Activated T-helper 1 cell treated with anti-CD3 and anti-CD28 coated beads, Interleukin-12 subunit alpha, Interleukin-12 subunit beta, Interleukin-2, Interleukin-4 antibody, amounts not matched to agents 30 ng/mL and 10 ng/mL and 1 ng/mL, durations not matched to agents 14 hours and 24 hours and 36 hours (primary cell): ENCODE measurements at regions not wholly inside any gene's neighbourhood (a gene's known extent, or its start where the extent isn't known, plus 50 kb on each side); places are given as distances from the start of the nearest gene placed in this dataset.
"Not testable (repeated sequence)": the region's sequence is repeated elsewhere in the genome, so short reads cannot be mapped to it uniquely, and the experiment has no call there.

Experiments used
- DNase-seq: peaks from one replicate; pipeline ENCODE4 v3.0.0; 2021; ENCODE audit warnings: low spot score
- H3K27ac Mint-ChIP-seq: one replicate; pipeline ENCODE4 v1.8.0; 2021; ENCODE audit warnings: mild to moderate bottlenecking, mixed read lengths
- H3K27me3 Mint-ChIP-seq: one replicate; pipeline ENCODE4 v1.8.0; 2022; ENCODE audit warnings: mild to moderate bottlenecking, moderate library complexity, mixed read lengths; ENCODE audit not compliant: insufficient read depth
- H3K36me3 Mint-ChIP-seq: one replicate; pipeline ENCODE4 v1.8.0; 2021; ENCODE audit warnings: low read depth, mixed read lengths
- H3K4me1 Mint-ChIP-seq: one replicate; pipeline ENCODE4 v1.8.0; 2021; ENCODE audit warnings: low read depth, mixed read lengths
- H3K4me3 Mint-ChIP-seq: one replicate; pipeline ENCODE4 v1.8.0; 2021; ENCODE audit warnings: mild to moderate bottlenecking, moderate library complexity, mixed read lengths
- H3K9me3 Mint-ChIP-seq: one replicate; pipeline ENCODE4 v1.8.0; 2021; ENCODE audit warnings: mixed read lengths
- intact Hi-C: fragments of 100-400 bp; cut with micrococcal nuclease; formaldehyde crosslinking; loops from one replicate; pipeline ENCODE4 v1.15.1; 2024

DNA sequence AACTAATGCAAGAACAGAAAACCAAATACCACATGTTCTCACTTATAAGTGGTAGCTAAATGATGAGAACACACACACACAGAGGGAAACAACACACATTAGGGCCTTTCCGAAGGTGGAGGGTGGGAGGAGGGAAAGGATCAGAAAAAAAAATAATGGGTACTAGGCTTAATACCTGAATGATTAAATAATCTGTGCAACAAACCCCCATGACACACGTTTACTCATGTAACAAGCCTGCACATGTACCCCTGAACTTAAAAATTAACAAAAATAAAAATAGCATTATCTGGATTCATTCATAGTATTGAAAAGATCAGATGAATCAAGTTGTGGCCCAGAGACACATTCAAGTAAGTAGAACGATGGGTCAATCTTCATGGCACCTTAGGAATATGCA lies 159.5 kb upstream of the POT1 start:
- no peaks in the 10 kb centered on the region for H3K4me1 Mint-ChIP-seq
- no peak for DNase-seq
- no peaks in the 10 kb centered on the region for H3K9me3 Mint-ChIP-seq
- no peaks in the 10 kb centered on the region for H3K36me3 Mint-ChIP-seq
- intact Hi-C loops, result no loop called here
- no peak overlapping the region for H3K4me3 Mint-ChIP-seq
- H3K27me3 Mint-ChIP-seq, result no peaks in the 10 kb centered on the region
- H3K27ac Mint-ChIP-seq, result no peak overlapping the region

DNA sequence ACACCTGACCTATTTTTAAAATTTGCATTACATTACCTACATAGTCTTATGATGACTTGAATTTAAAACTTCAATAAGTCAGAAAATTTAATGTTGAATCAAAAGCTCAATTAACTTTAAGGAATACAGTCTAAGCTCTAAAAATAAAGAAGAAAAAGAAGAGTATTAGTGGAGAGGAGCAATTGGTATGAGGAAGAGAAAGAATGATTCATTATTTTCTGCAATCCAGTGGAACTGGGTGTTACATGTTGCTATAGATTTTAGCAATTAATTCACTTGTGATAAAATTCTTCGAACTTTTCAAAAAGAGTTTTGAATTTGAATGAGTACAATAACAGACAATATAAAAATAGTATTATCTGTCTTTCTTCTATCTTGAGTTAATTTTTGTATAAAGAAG lies 158.9 kb upstream of the POT1 start:
- Mint-ChIP-seq H3K4me1 (no peaks in the 10 kb centered on the region), H3K27ac (no peak overlapping the region), H3K9me3 (no peaks in the 10 kb centered on the region), H3K36me3 (no peaks in the 10 kb centered on the region), H3K4me3 (no peak overlapping the region), H3K27me3 (no peaks in the 10 kb centered on the region)
- intact Hi-C loops, result no loop called here
- DNase-seq, result no peak

DNA sequence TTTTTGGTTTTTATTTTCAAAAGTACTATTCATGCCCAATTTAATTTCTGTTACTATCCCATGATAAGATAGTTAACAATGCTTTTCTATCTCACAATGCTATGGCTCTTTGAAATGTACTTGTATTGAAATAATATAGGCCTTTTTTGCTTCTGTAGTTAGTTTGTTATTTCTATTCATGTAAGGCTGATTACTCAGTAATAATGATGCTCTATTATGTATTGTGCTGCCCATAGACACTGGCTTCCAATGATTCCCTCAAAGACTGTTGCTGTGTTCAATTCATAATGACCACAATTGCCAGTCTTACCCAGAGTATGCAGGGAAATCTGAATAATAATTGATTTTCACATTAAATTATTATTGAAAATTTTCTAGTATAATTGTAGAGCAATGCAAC lies 155.5 kb upstream of the POT1 start:
- H3K36me3 Mint-ChIP-seq, result no peaks in the 10 kb centered on the region
- H3K4me3 Mint-ChIP-seq, result no peak overlapping the region
- H3K27ac Mint-ChIP-seq, result no peak overlapping the region
- intact Hi-C loops, result no loop called here
- H3K4me1 Mint-ChIP-seq, result no peaks in the 10 kb centered on the region
- DNase-seq, result no peak
- no peaks in the 10 kb centered on the region for H3K9me3 Mint-ChIP-seq
- no peaks in the 10 kb centered on the region for H3K27me3 Mint-ChIP-seq

DNA sequence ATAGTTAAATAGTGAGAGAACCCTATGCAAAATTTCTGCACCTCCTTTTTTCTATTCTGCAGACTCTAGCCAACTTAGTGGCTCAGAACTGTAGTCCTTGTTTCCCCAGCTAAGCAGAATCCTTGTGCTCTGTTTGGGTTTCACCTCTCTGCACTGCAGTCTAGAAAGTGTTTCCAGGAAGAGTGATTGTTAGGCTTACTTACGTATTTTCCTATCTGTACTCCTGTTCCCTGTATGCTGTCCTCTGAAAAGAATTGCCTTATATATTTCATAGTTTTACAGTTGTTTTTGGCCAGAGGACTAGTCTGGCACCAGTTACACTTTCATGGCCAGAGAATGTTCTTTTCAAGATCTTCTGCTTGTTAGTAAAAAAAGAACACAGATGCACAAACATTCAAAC lies 154.6 kb upstream of the POT1 start:
- Mint-ChIP-seq H3K36me3 (no peaks in the 10 kb centered on the region), H3K4me3 (no peak overlapping the region)
- intact Hi-C loops, result no loop called here

DNA sequence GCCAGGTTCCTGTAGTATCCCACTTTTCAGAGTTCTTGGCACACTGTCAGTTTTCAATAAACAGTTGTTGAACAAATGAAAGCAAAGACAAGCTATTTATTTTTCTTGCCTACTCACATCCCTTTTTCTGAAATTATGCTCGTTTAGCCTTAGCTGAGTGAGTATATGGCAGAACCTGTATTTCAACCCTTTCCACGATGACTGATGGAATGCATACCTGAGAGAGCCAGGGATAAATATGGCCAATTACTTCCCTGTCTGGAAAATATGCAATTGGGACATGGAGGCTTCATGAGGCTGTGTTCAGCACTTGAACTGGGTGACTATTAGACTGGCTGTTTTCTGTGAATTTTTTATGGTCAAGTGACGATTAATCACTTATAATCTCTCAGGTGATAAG lies 144.5 kb upstream of the POT1 start:
- Mint-ChIP-seq H3K27me3 (no peaks in the 10 kb centered on the region), H3K4me3 (no peak overlapping the region), H3K27ac (no peak overlapping the region), H3K4me1 (no peaks in the 10 kb centered on the region), H3K36me3 (no peaks in the 10 kb centered on the region), H3K9me3 (no peaks in the 10 kb centered on the region)
- intact Hi-C loops, result no loop called here
- DNase-seq, result no peak

More for the DNA sequence above, 154.6 kb upstream of the POT1 start:
- H3K27ac Mint-ChIP-seq, result no peak overlapping the region
- no peak for DNase-seq
- H3K9me3 Mint-ChIP-seq, result no peaks in the 10 kb centered on the region
- H3K4me1 Mint-ChIP-seq, result no peaks in the 10 kb centered on the region
- H3K27me3 Mint-ChIP-seq, result no peaks in the 10 kb centered on the region

DNA sequence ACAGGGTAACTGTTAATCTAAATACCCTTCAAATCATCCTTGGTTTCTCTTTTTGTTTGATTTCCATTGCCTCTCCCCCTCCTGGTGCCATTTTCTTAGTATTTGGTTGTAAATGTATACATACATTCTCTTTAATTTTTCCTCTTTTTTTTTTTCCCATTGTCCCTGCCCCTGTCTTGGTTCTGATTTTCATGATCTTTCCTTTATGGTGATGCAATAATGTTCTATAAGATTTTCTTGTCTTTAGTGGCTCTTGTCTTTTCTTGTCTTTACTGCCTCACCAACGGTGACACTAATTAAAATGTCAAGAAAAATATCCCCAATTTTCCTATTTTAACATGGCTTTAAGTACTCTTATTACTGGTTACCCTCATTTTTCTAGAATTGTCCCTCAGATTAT lies 135.9 kb upstream of the POT1 start:
- no peak overlapping the region for H3K27ac Mint-ChIP-seq
- intact Hi-C loops, result no loop called here
- no peak overlapping the region for H3K4me3 Mint-ChIP-seq
- H3K27me3 Mint-ChIP-seq, result no peaks in the 10 kb centered on the region
- no peaks in the 10 kb centered on the region for H3K9me3 Mint-ChIP-seq
- H3K36me3 Mint-ChIP-seq, result no peaks in the 10 kb centered on the region
- no peak for DNase-seq
- no peaks in the 10 kb centered on the region for H3K4me1 Mint-ChIP-seq

DNA sequence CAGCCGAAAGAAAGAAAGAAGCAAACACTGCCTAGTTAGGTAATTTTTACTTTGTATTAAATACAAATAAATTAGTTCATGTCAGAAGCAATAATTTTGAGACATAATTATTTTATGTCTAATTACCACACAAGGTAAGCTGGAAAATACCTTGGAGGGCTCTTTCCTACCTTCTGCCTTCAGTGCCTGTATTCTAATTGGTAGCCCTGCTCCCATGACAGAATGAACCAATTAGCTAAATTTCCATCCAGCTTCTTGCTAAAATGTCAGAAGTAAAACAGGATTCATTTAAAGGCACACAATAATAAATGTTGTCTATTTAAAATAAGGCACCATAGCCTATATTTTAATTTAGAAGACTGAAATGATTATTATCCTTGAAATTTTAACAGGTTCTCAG lies 135.4 kb upstream of the POT1 start:
- Mint-ChIP-seq H3K27me3 (no peaks in the 10 kb centered on the region), H3K4me3 (no peak overlapping the region), H3K36me3 (no peaks in the 10 kb centered on the region), H3K27ac (no peak overlapping the region), H3K4me1 (no peaks in the 10 kb centered on the region), H3K9me3 (no peaks in the 10 kb centered on the region)
- intact Hi-C loops, result no loop called here
- no peak for DNase-seq

DNA sequence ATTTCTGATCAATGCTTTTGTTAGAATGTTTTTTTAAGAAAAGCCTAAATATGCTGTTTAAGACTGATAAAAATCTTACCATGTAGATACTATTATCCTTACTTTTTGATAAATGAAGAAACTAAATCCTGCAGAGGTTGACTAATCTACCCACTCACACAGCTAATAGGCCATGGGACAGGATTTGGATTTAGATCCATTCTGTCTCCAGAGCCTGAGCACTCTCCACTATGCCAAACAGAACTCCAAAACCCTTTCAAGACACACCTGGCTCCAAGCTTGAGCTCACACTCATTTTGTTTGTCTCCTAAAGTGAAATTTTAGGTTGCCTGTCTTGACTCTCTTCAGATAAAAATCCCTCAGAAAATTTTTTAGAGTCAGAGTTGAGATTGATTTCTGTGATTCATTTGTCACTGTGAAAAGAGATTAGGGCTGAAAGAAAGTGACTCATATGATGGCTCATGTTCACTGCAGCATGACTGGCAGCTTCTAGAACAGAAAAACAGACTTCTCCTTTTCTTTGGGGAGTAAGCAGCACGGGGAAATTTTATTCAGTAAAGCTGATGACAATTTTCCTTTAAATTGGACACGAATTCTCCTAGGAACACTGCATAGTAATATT lies 132.3 kb upstream of the POT1 start:
- H3K9me3 Mint-ChIP-seq, result no peaks in the 10 kb centered on the region
- no peak for DNase-seq
- peaks cover 2% of the 10 kb centered on the region for H3K27me3 Mint-ChIP-seq
- intact Hi-C loops, result no loop called here
- H3K27ac Mint-ChIP-seq, result no peak overlapping the region
- no peaks in the 10 kb centered on the region for H3K36me3 Mint-ChIP-seq
- H3K4me3 Mint-ChIP-seq, result no peak overlapping the region
- H3K4me1 Mint-ChIP-seq, result no peaks in the 10 kb centered on the region

DNA sequence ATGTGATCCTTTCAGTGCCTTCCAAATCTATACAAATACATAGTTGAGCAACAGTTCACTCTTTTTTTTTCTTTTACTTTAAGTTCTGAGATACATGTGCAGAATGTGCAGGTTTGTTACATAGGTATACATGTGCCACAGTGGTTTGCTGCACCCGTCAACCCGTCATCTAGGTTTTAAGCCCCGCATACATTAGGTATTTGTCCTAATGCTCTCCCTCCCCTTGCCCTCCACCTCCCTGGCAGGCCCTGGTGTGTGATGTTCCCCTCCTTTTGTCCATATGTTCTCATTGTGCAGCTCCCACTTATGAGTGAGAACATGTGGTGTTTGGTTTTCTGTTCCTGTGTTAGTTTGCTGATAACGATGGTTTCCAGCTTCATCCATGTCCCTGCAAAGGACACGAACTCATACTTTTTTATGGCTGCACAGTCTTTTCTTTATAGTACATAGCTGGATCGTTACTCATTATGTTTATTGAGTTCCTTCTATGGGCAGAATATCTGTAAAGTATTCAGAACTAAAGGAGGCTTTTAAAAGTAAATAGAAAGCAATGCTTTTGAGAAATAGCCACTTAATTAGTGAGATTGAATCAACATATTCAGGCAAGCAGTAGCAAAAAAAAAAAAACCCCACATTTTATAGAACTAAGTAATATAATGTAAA lies 131.6 kb upstream of the POT1 start:
- DNase-seq, H3K36me3 Mint-ChIP-seq, H3K9me3 Mint-ChIP-seq, H3K4me3 Mint-ChIP-seq, H3K4me1 Mint-ChIP-seq, H3K27ac Mint-ChIP-seq, intact Hi-C loops, H3K27me3 Mint-ChIP-seq: not testable (repeated sequence)

DNA sequence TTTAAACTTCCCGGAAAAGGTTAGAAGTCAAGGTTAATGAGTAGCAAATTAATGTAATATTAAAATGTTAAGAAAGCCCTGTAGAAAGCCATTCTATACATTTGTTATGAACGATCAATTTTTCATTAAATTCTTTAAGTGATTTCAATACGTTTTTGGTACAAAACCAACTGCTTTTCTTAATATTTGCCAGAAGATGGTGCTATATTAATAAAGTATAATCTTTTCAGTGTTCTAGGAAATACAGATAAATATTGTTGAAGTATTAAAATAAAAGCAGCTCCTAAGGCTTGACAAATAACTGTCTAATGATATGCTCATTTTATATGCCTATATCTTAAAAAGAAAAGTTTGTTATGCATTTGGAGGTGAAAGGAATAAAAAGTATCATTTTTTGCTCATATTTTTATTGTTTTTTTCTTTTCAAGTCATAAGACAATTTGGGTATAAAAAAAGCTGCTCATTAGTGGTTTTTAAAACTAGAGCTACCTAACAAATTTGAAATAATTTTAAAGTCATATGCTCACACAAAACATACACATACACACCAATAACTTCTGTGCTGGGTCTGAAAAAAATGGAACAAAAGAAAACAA lies 130.3 kb upstream of the POT1 start:
- no peaks in the 10 kb centered on the region for H3K9me3 Mint-ChIP-seq
- no peak for DNase-seq
- no peaks in the 10 kb centered on the region for H3K36me3 Mint-ChIP-seq
- no peak overlapping the region for H3K4me3 Mint-ChIP-seq
- peaks cover 2% of the 10 kb centered on the region for H3K27me3 Mint-ChIP-seq
- H3K27ac Mint-ChIP-seq, result no peak overlapping the region
- intact Hi-C loops, result loop anchor here (2.0 kb wide), 1 partner anchor 611 kb away; no protein-coding TSS in a partner anchor
- H3K4me1 Mint-ChIP-seq, result no peaks in the 10 kb centered on the region

DNA sequence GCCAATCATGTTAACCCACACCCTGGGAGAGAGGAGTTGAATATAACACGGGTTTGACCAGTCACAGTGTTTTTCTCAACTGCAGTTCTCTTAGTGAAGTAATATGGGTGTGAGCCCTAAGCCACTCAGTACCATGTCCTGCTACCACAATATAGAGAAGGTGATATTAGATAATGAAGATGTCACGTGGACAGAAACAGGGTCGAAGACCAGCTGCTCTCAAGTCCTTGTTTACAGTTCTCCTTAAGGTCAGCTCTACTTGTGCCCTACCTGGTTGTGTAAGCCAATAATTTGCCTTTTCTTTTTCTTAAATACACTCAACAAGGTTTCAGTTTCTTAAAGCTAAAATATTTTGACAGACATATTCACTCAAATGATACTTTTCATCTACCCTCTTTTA lies 128.3 kb upstream of the POT1 start:
- no peaks in the 10 kb centered on the region for H3K9me3 Mint-ChIP-seq
- H3K36me3 Mint-ChIP-seq, result no peaks in the 10 kb centered on the region
- H3K4me3 Mint-ChIP-seq, result no peak overlapping the region
- peaks cover 2% of the 10 kb centered on the region for H3K27me3 Mint-ChIP-seq
- no peak overlapping the region for H3K27ac Mint-ChIP-seq
- H3K4me1 Mint-ChIP-seq, result no peaks in the 10 kb centered on the region
- no peak for DNase-seq
- intact Hi-C loops, result loop anchor here (2.0 kb wide), 1 partner anchor 613 kb away; no protein-coding TSS in a partner anchor

DNA sequence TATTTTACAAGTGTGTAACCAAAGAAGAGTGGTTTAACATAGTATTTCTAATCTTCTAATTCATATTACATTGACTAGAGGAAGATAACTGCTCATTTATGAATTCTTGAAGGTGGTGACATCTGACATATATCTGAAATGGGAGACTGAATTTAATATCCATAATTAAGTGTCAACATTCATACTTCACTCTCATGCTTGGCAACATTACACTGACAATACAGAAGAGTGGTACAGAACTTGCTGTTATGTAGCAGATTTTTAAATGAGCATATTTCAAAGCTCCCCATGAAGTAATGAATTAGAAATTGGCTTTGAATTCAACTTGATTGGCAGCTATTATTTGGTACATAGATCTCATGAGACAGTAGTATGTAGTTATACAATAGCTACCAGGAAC lies 125.8 kb upstream of the POT1 start:
- DNase-seq, result no peak
- intact Hi-C loops, result no loop called here
- H3K4me3 Mint-ChIP-seq, result no peak overlapping the region
- H3K27ac Mint-ChIP-seq, result no peak overlapping the region
- no peaks in the 10 kb centered on the region for H3K36me3 Mint-ChIP-seq
- H3K4me1 Mint-ChIP-seq, result no peaks in the 10 kb centered on the region
- H3K27me3 Mint-ChIP-seq, result peaks cover 2% of the 10 kb centered on the region
- H3K9me3 Mint-ChIP-seq, result no peaks in the 10 kb centered on the region

DNA sequence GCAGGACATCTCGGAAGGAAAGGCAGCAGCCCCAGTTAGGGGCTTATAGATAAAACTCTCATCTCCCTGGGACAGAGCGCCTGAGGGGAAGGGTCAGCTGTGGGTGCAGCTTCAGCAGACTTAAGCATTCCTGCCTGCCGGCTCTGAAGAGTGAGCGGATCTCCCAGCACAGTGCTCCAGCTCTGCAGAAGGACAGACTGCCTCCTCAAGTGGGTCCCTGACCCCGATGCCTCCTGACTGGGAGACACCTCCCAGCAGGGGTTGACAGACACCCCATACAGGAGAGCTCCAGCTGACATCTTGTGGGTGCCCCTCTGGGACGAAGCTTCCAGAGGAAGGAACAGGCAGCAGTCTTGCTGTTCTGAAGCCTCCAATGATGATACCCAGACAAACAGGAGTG lies 117.1 kb upstream of the POT1 start:
- no peak overlapping the region for H3K27ac Mint-ChIP-seq

More for the DNA sequence above, 117.1 kb upstream of the POT1 start:
- Mint-ChIP-seq H3K4me1 (no peaks in the 10 kb centered on the region), H3K27me3 (no peaks in the 10 kb centered on the region), H3K9me3 (no peaks in the 10 kb centered on the region), H3K36me3 (no peaks in the 10 kb centered on the region), H3K4me3 (no peak overlapping the region)
- intact Hi-C loops, result no loop called here
- no peak for DNase-seq
